ENCODE measurements at regions not wholly inside any gene's neighbourhood (a gene's known extent, or its start where the extent isn't known, plus 50 kb on each side); places are given as distances from the start of the nearest gene placed in this dataset.
"Not testable (repeated sequence)": the region's sequence is repeated elsewhere in the genome, so short reads cannot be mapped to it uniquely, and the experiment has no call there.

GRCh38 chr2:154952346-154952980 lies 254.0 kb downstream of the KCNJ3 start:
- DNase-seq (ENCODE audit: low read depth in 2 of 2), result no peak
- H3K27me3 ChIP-seq (ENCODE audit: control insufficient read depth, insufficient read depth, low read length), result no peaks in the 10 kb centered on the region
- H3K4me2 ChIP-seq (ENCODE audit: extremely low read depth, insufficient read depth, low read length), result no peak overlapping the region
- H3K4me1 ChIP-seq (ENCODE audit: control insufficient read depth, extremely low read depth, insufficient read depth, low read length), result no peaks in the 10 kb centered on the region
- no peak overlapping the region for H3K27ac ChIP-seq (ENCODE audit: insufficient read depth, low read length)
- H4K20me1 ChIP-seq (ENCODE audit: control insufficient read depth, extremely low read depth, insufficient read depth, low read length), result no peaks in the 10 kb centered on the region
- no peaks in the 10 kb centered on the region for H3K79me2 ChIP-seq (ENCODE audit: control insufficient read depth, insufficient read depth, low read length)
- no peaks in the 10 kb centered on the region for H3K9me3 ChIP-seq (ENCODE audit: control insufficient read depth, insufficient read depth, low read depth, low read length)
- no peaks in the 10 kb centered on the region for H3K36me3 ChIP-seq (ENCODE audit: control insufficient read depth, insufficient read depth, low read length)
- H2AFZ ChIP-seq (ENCODE audit: low read length), result no peak overlapping the region
- no peak overlapping the region for H3K9ac ChIP-seq (ENCODE audit: insufficient read depth, low read length)
- no peak for TF ChIP-seq CTCF (conservative IDR thresholded peaks at IDR 0.05 in 1 of 2, IDR thresholded peaks at IDR 0.05 in 1 of 2; ENCODE audit: low read depth in 1 of 2, low read length in 2 of 2)
- no peak for TF ChIP-seq EZH2 (IDR thresholded peaks at IDR 0.05; ENCODE audit: low read length, missing control alignments)
- no peak overlapping the region for H3K4me3 ChIP-seq (replicated peaks in 1 of 4; ENCODE audit: control extremely low read depth in 1 of 4, insufficient read depth in 1 of 4, low read depth in 3 of 4, low read length in 4 of 4)

GRCh38 chr2:154947416-154947815 lies 248.9 kb downstream of the KCNJ3 start:
- DNase-seq (ENCODE audit: low read depth in 2 of 2); H3K9ac ChIP-seq (ENCODE audit: insufficient read depth, low read length); H3K79me2 ChIP-seq (ENCODE audit: control insufficient read depth, insufficient read depth, low read length); H3K27me3 ChIP-seq (ENCODE audit: control insufficient read depth, insufficient read depth, low read length); H3K27ac ChIP-seq (ENCODE audit: insufficient read depth, low read length); H3K9me3 ChIP-seq (ENCODE audit: control insufficient read depth, insufficient read depth, low read depth, low read length); H3K4me1 ChIP-seq (ENCODE audit: control insufficient read depth, extremely low read depth, insufficient read depth, low read length); H2AFZ ChIP-seq (ENCODE audit: low read length); H3K4me3 ChIP-seq (replicated peaks in 1 of 4; ENCODE audit: control extremely low read depth in 1 of 4, insufficient read depth in 1 of 4, low read depth in 3 of 4, low read length in 4 of 4); H4K20me1 ChIP-seq (ENCODE audit: control insufficient read depth, extremely low read depth, insufficient read depth, low read length); H3K4me2 ChIP-seq (ENCODE audit: extremely low read depth, insufficient read depth, low read length); H3K36me3 ChIP-seq (ENCODE audit: control insufficient read depth, insufficient read depth, low read length): not testable (repeated sequence)

GRCh38 chr2:154945984-154946383 lies 247.5 kb downstream of the KCNJ3 start:
- Histone ChIP-seq H3K27ac (ENCODE audit: insufficient read depth, low read length) (no peak overlapping the region), H2AFZ (ENCODE audit: low read length) (no peak overlapping the region), H3K4me1 (ENCODE audit: control insufficient read depth, extremely low read depth, insufficient read depth, low read length) (no peaks in the 10 kb centered on the region), H3K4me2 (ENCODE audit: extremely low read depth, insufficient read depth, low read length) (no peak overlapping the region), H3K9me3 (ENCODE audit: control insufficient read depth, insufficient read depth, low read depth, low read length) (no peaks in the 10 kb centered on the region), H3K27me3 (ENCODE audit: control insufficient read depth, insufficient read depth, low read length) (no peaks in the 10 kb centered on the region), H3K9ac (ENCODE audit: insufficient read depth, low read length) (no peak overlapping the region), H4K20me1 (ENCODE audit: control insufficient read depth, extremely low read depth, insufficient read depth, low read length) (no peaks in the 10 kb centered on the region), H3K4me3 (replicated peaks in 1 of 4; ENCODE audit: control extremely low read depth in 1 of 4, insufficient read depth in 1 of 4, low read depth in 3 of 4, low read length in 4 of 4) (no peak overlapping the region), H3K36me3 (ENCODE audit: control insufficient read depth, insufficient read depth, low read length) (no peaks in the 10 kb centered on the region), H3K79me2 (ENCODE audit: control insufficient read depth, insufficient read depth, low read length) (no peaks in the 10 kb centered on the region)
- no peak for DNase-seq (ENCODE audit: low read depth in 2 of 2)
- no peak for TF ChIP-seq CTCF (conservative IDR thresholded peaks at IDR 0.05 in 1 of 2, IDR thresholded peaks at IDR 0.05 in 1 of 2; ENCODE audit: low read depth in 1 of 2, low read length in 2 of 2)
- no peak for TF ChIP-seq EZH2 (IDR thresholded peaks at IDR 0.05; ENCODE audit: low read length, missing control alignments)

Measured in fibroblast of lung (primary cell).